Ammon's horn (tissue), 1 donor: ENCODE measurements at regions not wholly inside any gene's neighbourhood (a gene's known extent, or its start where the extent isn't known, plus 50 kb on each side); places are given as distances from the start of the nearest gene placed in this dataset.
"Not testable (repeated sequence)": the region's sequence is repeated elsewhere in the genome, so short reads cannot be mapped to it uniquely, and the experiment has no call there.

Source experiments
- DNase-seq: peaks from one replicate; pipeline ENCODE4 v3.0.0-alpha.2; 2016; ENCODE audit warnings: low spot score

GRCh38 chr1:83086986-83087512, 911.9 kb downstream of the TTLL7 start:
- DNase-seq = no peak

GRCh38 chr1:83086346-83086745, 912.6 kb downstream of the TTLL7 start:
- DNase-seq = no peak

- no peak for DNase-seq
Measured at GRCh38 chr1:83083589-83084224, 915.2 kb downstream of the TTLL7 start.

- DNase-seq = no peak
Measured at GRCh38 chr1:83077411-83077810, 921.5 kb downstream of the TTLL7 start.

- no peak for DNase-seq
Measured at GRCh38 chr1:83075107-83075506, 923.8 kb downstream of the TTLL7 start.

DNA sequence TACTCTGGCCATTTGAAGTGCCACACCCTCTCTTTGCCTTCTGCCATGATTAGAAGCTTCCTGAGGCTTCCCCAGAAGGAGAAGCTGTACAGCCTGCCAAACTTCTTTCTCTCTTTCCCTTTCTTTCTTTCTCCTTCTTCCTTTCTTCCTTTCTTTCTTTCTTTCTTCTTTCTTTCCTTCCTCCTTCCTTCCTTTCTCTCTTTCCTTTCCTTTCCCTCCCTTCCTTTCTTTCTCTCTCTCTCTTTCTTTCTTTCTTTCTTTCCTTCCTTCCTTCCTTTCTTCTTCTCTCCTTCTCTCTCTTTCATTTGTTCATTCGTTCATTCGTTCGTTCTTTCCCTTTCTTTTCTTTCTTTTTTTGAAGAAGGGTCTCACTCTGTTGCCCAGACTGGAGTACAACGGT, 931.0 kb downstream of the TTLL7 start:
- no peak for DNase-seq

GRCh38 chr1:83065952-83066727, 932.8 kb downstream of the TTLL7 start:
- no peak for DNase-seq

DNA sequence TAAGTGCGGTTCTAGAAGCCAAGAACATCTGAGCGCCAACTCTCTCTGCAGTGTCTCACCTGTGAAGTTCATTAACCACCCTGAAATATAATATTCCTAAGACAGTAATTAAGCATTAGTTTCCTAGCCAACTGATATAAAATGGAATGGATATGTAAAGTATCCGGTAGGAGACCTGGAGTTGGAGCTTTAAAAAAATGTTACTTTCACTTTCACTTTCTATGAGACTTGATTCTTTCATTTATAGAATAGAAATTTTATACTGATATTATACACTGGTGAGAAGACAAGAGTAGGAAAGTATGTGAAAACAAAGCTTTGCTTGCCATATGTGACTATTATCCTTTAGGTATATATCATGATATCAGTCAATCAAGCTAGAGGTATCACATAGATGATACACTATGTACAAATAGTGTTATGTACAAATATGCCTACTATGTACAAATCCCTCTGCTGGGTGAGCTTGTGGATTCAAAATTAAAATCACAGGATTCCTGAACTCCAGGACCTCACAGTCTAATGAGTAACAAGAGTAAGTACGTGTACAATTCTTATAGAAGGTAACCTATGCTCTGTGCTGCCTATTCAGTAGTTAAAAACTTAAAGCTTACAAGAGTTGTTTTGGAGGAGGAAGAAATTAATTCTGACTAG, 934.2 kb downstream of the TTLL7 start:
- DNase-seq = no peak

DNA sequence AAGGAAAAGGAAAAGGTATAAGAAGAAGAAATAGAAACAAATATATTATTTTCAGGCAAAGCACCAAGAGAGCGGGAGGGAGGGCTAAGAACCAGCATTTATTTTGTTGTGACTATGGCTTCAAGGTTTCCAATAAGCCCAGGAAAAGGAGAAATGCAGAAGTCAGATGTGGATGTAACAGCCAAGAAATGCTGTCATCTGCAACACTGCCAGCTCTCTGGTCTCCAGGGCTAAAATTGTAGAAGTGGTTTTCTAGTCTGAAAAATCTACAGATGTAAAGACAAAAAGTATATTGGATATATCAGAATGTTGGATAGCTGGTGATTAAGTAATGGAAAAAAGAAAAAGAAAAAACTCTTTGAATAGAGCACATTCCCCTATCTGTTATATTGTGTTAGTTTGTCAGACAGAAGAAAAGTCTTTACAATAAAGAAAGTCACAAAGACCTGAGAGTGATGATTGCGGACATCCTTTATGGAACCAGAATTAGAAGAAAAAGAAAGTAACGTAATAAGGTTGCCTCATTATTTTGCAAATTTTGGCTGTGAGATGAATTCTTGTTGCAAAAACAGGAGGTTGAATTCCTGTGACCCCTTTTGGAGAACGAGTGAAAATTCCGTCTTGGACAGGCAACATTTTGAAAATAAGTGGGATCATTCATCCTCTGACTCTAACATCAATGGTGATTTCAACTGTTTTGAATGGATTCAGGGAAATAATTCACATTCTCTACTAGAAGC, 938.1 kb downstream of the TTLL7 start:
- DNase-seq = no peak

- no peak for DNase-seq
Measured at GRCh38 chr1:83060221-83060620, 938.7 kb downstream of the TTLL7 start.

DNA sequence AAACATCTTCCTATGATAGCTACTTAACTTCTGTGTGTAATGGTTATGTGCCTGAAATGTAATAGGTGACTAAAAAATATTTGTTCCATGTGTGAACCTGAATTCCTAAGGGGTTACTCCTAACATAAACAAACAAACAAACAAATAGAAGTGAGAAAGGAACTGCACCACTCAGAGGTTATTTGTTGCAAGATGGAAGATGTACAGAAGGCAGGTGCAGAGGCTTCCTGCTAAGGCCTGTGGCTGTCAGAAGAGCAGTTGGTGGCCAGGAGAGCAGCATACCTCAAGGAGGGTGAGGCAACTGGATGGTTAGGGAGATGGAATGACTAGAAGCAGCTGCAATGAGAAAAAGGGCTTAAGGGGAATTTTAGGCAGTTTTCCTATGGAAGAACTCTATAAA, 940.6 kb downstream of the TTLL7 start:
- no peak for DNase-seq

DNA sequence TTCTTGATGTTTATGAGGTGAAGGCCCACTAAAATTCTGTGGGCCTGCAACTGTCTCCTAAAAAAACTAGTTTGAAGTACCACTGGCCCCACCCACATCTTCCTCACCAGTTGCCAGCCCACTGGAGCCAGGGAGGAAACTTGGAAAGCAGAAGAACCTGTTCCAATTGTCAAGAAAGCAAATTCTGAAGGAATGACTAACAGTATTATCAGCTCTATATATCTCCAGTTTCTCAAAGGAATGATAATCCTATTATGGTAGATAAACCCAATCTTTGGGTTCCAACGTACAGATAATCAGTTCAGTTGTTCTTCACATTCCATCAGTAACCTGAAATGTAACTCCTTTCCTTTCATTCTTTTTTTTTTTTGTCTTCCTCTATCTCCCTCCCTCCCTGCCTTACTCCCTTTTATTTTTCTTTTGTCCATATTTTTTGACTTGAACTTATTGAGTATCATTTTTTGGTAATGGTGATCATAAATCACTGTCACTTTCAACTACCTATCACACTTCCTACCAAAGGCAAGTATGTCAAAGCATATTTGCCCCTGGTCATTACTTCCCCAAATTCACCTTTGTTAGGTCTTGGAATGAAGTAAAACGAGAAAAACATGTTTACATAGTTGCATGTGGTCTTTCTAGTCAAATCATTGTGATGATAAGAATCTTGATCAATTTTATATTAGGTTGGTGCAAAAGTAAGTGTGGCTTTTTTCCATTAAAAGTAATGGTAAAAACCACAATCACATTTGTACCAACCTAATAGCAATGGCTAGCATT, 943.4 kb downstream of the TTLL7 start:
- no peak for DNase-seq

- DNase-seq = no peak
Measured at GRCh38 chr1:83053446-83053845, 945.5 kb downstream of the TTLL7 start.

GRCh38 chr1:83052865-83053264, 946.1 kb downstream of the TTLL7 start:
- no peak for DNase-seq

GRCh38 chr1:83051053-83051452, 947.9 kb downstream of the TTLL7 start:
- not testable (repeated sequence) for DNase-seq

DNA sequence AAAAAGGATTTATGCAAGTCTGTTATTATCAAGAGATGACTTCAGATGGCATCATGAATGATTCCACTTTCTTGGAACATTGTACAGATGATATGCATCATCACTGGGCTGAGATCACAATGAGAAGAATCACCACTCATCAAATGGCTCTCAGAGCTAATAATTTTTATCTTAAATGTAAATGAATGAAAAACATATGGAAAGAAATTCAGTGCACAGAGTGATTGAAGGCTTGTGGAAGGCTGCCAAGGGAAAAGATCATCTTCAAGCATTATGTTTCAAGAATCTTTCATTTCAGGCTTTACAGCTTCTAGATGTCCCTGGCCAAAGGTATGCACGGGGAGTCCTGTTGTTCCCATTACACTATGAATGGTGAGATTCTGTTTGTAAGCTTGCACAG, 955.7 kb downstream of the TTLL7 start:
- no peak for DNase-seq

DNA sequence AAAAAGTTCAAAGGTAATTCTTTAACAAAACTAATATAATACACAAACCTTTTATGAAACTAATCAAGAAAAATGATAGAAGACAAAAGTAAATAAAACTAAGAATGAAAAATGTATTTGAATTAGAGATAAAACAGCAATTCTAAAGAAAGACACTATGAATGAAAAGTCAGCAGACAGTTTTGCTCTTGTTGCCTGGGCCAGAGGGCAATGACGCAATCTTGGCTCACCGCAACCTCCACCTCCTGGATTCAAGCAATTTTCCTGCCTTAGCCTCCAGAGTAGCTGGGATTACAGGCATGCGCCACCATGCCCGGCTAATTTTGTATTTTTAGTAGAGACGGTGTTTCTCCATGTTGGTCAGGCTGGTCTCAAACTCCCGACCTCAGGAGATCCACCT, 959.8 kb downstream of the TTLL7 start:
- not testable (repeated sequence) for DNase-seq

- no peak for DNase-seq
Measured at GRCh38 chr1:83034851-83035250, 964.1 kb downstream of the TTLL7 start.

DNA sequence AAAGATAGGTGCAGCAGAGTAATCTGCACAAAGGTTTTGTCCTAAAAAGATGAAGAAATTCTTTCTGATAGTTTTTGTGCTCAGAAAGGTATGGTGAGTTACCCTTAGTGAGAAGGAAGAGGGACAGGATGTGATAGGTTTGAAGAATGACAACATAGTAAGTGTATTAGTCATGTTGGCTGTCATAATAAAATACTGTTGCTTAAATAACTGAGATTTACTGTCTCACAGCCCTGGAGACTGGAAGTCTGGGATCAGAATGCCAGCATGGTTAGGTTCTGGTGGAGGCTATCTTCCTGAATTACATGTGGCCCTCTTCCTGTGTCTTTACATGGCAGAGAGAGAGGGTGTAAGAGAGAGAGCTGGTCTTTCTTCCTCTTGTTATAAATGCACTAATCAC, 965.2 kb downstream of the TTLL7 start:
- no peak for DNase-seq

GRCh38 chr1:83029916-83030315, 969.0 kb downstream of the TTLL7 start:
- DNase-seq = no peak

- no peak for DNase-seq
Measured at GRCh38 chr1:83029050-83029449, 969.9 kb downstream of the TTLL7 start.

DNA sequence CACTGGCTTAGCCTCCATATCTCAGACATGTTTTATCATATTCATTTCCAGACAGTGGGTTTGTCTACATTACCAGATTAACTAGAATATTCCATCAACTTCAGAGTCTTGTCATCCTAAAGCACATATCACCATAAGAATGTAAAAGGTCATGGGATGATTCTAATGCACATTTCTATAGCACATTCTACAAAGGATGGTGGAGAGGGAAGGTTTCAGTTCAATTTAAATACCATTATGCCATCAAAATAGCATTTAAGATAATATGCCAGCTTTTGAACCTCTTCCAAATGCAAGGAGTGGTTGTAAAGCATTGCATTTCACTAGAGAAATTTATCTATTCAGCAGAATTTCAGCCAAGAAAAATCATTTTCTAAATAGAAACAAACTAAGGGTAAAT, 970.5 kb downstream of the TTLL7 start:
- DNase-seq = no peak
